HCT116 (cell line): ENCODE measurements at regions not wholly inside any gene's neighbourhood (a gene's known extent, or its start where the extent isn't known, plus 50 kb on each side); places are given as distances from the start of the nearest gene placed in this dataset.

ENCODE experiments used
- ATAC-seq: fragments of 200-7000 bp; cut with Tn5 transposase; 2 replicates; pipeline ENCODE4 v1.9.1; 2020; ENCODE audit warnings: mild to moderate bottlenecking, moderate library complexity
- BruUV-seq: library from RNA; stranded (reverse); fragments of 400-500 nt; replicated peaks from 2 replicates; lab custom pipeline; 2021; lab: Mats Ljungman, UMichigan
- CTCF ChIA-PET: fragments of 300-600 bp; sonication (Branson Sonifier 250); formaldehyde crosslinking; loops from one replicate; lab custom pipeline; 2021; ENCODE audit warnings: antibody characterized with exemption; lab: Charles Lee
- POLR2A ChIA-PET: fragments of 300-600, 350-600 bp; sonication (Branson Sonifier 250); formaldehyde crosslinking; loops from one replicate; lab custom pipeline; 2021; ENCODE audit warnings: antibody characterized with exemption; lab: Charles Lee
- RAD21 ChIA-PET, 2 experiments: fragments of 300-600 bp; sonication (Branson Sonifier 250); formaldehyde crosslinking; loops; one replicate each; lab custom pipeline; 2023; ENCODE audit warnings: low total read pairs in 2 of 2; ENCODE audit not compliant: uncharacterized antibody in 2 of 2, unreplicated experiment in 2 of 2, low non-redundant PET in 1 of 2; lab: Charles Lee
- DNase-seq: peaks from one replicate; pipeline ENCODE4 v3.0.0-alpha.2; 2010; ENCODE audit warnings: low read depth, low spot score
- H2AFZ ChIP-seq: fragments of 200-600 bp; shearing (Covaris generic), sonication (generic); 2 replicates; pipeline ENCODE4 v1.6.1; 2017; ENCODE audit warnings: low read depth, mixed run types, mixed read lengths, antibody characterized with exemption, low read length; ENCODE audit not compliant: poor library complexity, severe bottlenecking
- H3K27ac ChIP-seq: 2 replicates; pipeline ENCODE4 v1.5.1; 2012; ENCODE audit warnings: low read depth, low read length
- H3K27me3 ChIP-seq: fragments of 200-600 bp; sonication (generic); 2 replicates; pipeline ENCODE4 v1.6.1; 2016; ENCODE audit warnings: mixed run types, low read length, mixed read lengths; ENCODE audit not compliant: insufficient read depth
- H3K36me3 ChIP-seq, 2 experiments: fragments of 200-500 bp in 1 of 2; fragments of 200-600 bp in 1 of 2; sonication (Bioruptor generic) in 1 of 2; sonication (generic) in 1 of 2; 2 replicates each; pipeline versions ENCODE4 v1.5.1 to v1.6.1; 2014 to 2016; ENCODE audit warnings: low read length in 2 of 2, inconsistent platforms in 1 of 2, mixed read lengths in 1 of 2, mixed run types in 1 of 2; ENCODE audit not compliant: insufficient read depth in 2 of 2, control insufficient read depth in 1 of 2
- H3K4me1 ChIP-seq, 2 experiments: fragments of 200-600 bp in 1 of 2; sonication (generic) in 1 of 2; 2 replicates each; pipeline versions ENCODE4 v1.5.1 to v1.6.1; 2012 to 2017; ENCODE audit warnings: low read length in 2 of 2, inconsistent platforms in 1 of 2, mild to moderate bottlenecking in 1 of 2, mixed read lengths in 1 of 2, mixed run types in 1 of 2, moderate library complexity in 1 of 2; ENCODE audit not compliant: insufficient read depth in 2 of 2, control insufficient read depth in 1 of 2
- H3K4me2 ChIP-seq: fragments of 200-600 bp; sonication (generic); 2 replicates; pipeline ENCODE4 v1.6.1; 2017; ENCODE audit warnings: mixed run types, low read length, mixed read lengths
- H3K4me3 ChIP-seq, 2 experiments: fragments of 200-600 bp in 1 of 2; sonication (generic) in 1 of 2; replicated peaks in 1 of 2; 2 replicates each; pipeline ENCODE4 v1.5.1; 2011 to 2016; ENCODE audit warnings: low read length in 2 of 2, control low read depth in 1 of 2, low read depth in 1 of 2, mild to moderate bottlenecking in 1 of 2, mixed read lengths in 1 of 2, mixed run types in 1 of 2
- H3K79me2 ChIP-seq: fragments of 200-600 bp; sonication (generic); 2 replicates; pipeline ENCODE4 v1.6.1; 2017; ENCODE audit warnings: mild to moderate bottlenecking, mixed run types, low read length, moderate library complexity, mixed read lengths; ENCODE audit not compliant: insufficient read depth
- H3K9ac ChIP-seq: fragments of 200-600 bp; sonication (generic); 2 replicates; pipeline ENCODE4 v1.6.1; 2016; ENCODE audit warnings: low read length, mixed read lengths
- H3K9me2 ChIP-seq: fragments of 200-600 bp; sonication (generic), shearing (Covaris generic); 2 replicates; pipeline ENCODE4 v1.6.1; 2017; ENCODE audit warnings: mixed run types, mild to moderate bottlenecking, moderate library complexity; ENCODE audit not compliant: insufficient read depth
- H3K9me3 ChIP-seq, 2 experiments: fragments of 200-500 bp in 1 of 2; fragments of 200-600 bp in 1 of 2; sonication (Bioruptor generic) in 1 of 2; sonication (generic) in 1 of 2; 2 replicates each; pipeline ENCODE4 v1.6.1; 2014 to 2017; ENCODE audit warnings: low read length in 2 of 2, mixed read lengths in 2 of 2, inconsistent platforms in 1 of 2, low read depth in 1 of 2, mild to moderate bottlenecking in 1 of 2, mixed run types in 1 of 2, moderate library complexity in 1 of 2; ENCODE audit not compliant: control insufficient read depth in 1 of 2, insufficient read depth in 1 of 2
- H4K20me1 ChIP-seq: fragments of 200-600 bp; sonication (generic), shearing (Covaris generic); 2 replicates; pipeline ENCODE4 v1.6.1; 2017; ENCODE audit warnings: mixed run types, mild to moderate bottlenecking, moderate library complexity; ENCODE audit not compliant: insufficient read depth
- EGR1 ChIP-seq: IDR thresholded peaks from 2 replicates; pipeline ENCODE4 v1.6.1; 2012; ENCODE audit warnings: low read depth
- EZH2 ChIP-seq: fragments of 200-600 bp; sonication (generic); IDR thresholded peaks from 2 replicates; pipeline ENCODE4 v1.6.1; 2017; ENCODE audit warnings: antibody characterized with exemption, mixed run types
- EZH2phosphoT487 ChIP-seq: fragments of 200-600 bp; IDR thresholded peaks from 2 replicates; pipeline ENCODE4 v1.6.1; 2018; ENCODE audit warnings: antibody characterized with exemption, borderline replicate concordance
- FOSL1 ChIP-seq: IDR thresholded peaks from 2 replicates; pipeline ENCODE4 v1.6.1; 2012; ENCODE audit warnings: low read depth
- POLR2A ChIP-seq: IDR thresholded peaks from 2 replicates; pipeline ENCODE4 v1.7.0; 2011; ENCODE audit warnings: borderline replicate concordance; ENCODE audit not compliant: insufficient read depth, insufficient read length; ENCODE audit errors: extremely low read depth
- RAD21 ChIP-seq: IDR thresholded peaks from 2 replicates; pipeline ENCODE4 v1.6.1; 2012; ENCODE audit warnings: low read depth, mild to moderate bottlenecking
- SIN3A ChIP-seq: IDR thresholded peaks from 2 replicates; pipeline ENCODE4 v1.6.1; 2012; ENCODE audit warnings: low read depth
- SP1 ChIP-seq: IDR thresholded peaks from 2 replicates; pipeline ENCODE4 v1.6.1; 2012; ENCODE audit warnings: low read depth
- TCF7L2 ChIP-seq: IDR thresholded peaks from 2 replicates; pipeline ENCODE4 v1.7.0; 2011; ENCODE audit warnings: borderline replicate concordance, inconsistent platforms; ENCODE audit not compliant: insufficient read depth, insufficient read length; ENCODE audit errors: extremely low read depth
- YY1 ChIP-seq: IDR thresholded peaks from 2 replicates; pipeline ENCODE4 v1.6.1; 2011; ENCODE audit warnings: low read length, low read depth, moderate library complexity, mild to moderate bottlenecking; ENCODE audit not compliant: insufficient replicate concordance; ENCODE audit errors: extremely low read depth
- ZFX ChIP-seq: fragments of 450-650 bp; IDR thresholded peaks from 2 replicates; pipeline ENCODE4 v1.6.1; 2017
- intact Hi-C: fragments of 100-400 bp; cut with micrococcal nuclease; formaldehyde crosslinking; loops from 2 replicates; pipeline ENCODE4 v1.10.0; 2022
- TF ChIP-seq, protein P1 (sequence below): IDR thresholded peaks from 2 replicates; pipeline ENCODE4 v1.6.1; 2011; ENCODE audit warnings: mild to moderate bottlenecking, low read length, moderate library complexity; ENCODE audit not compliant: insufficient replicate concordance; ENCODE audit errors: extremely low read depth
- TF ChIP-seq, protein P2 (sequence below): IDR thresholded peaks from 2 replicates; pipeline ENCODE4 v1.6.1; 2012; ENCODE audit warnings: low read depth

DNA sequence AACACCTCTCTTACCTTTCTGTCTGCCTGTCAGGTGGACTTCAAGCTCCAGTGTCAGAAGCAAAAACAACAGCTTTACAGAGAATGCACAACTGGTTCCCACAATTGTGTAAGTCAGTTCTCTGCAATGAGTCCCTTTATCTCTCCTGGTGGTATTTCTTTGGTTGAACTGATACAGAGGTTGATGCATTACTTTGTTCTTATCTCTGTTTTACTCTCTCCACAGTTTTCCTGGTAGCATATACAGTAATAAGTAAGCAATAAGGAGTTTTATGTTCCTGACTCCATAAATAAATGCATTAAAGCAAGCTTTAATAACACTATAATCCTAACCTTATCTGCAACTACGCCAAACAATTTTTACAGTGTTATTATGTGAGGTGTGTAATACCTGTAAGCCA, 310.3 kb upstream of the GYPC start:
- no TSS peak for BruUV-seq
- RAD21 ChIA-PET, result no interaction called here

More for the DNA sequence above, 310.3 kb upstream of the GYPC start:
- POLR2A ChIA-PET, result no interaction called here
- ATAC-seq, result no peak
- Histone ChIP-seq H3K4me2 (no peak overlapping the region), H3K9me3 (peaks cover 4 to 13% of the 10 kb centered on the region in 2 experiments; a peak in 3 of 4 replicates), H3K4me3 (no peak overlapping the region), H2AFZ (no peak overlapping the region), H3K79me2 (no peaks in the 10 kb centered on the region), H4K20me1 (no peaks in the 10 kb centered on the region), H3K36me3 (no peaks in the 10 kb centered on the region)
- intact Hi-C loops, result no loop called here
- TF ChIP-seq POLR2A (no peak), EZH2phosphoT487 (no peak), ZFX (no peak), TCF7L2 (no peak), YY1 (no peak), EGR1 (no peak), RAD21 (no peak), FOSL1 (no peak), SIN3A (no peak), EZH2 (no peak), SP1 (no peak)
- TF ChIP-seq, protein P1, sequence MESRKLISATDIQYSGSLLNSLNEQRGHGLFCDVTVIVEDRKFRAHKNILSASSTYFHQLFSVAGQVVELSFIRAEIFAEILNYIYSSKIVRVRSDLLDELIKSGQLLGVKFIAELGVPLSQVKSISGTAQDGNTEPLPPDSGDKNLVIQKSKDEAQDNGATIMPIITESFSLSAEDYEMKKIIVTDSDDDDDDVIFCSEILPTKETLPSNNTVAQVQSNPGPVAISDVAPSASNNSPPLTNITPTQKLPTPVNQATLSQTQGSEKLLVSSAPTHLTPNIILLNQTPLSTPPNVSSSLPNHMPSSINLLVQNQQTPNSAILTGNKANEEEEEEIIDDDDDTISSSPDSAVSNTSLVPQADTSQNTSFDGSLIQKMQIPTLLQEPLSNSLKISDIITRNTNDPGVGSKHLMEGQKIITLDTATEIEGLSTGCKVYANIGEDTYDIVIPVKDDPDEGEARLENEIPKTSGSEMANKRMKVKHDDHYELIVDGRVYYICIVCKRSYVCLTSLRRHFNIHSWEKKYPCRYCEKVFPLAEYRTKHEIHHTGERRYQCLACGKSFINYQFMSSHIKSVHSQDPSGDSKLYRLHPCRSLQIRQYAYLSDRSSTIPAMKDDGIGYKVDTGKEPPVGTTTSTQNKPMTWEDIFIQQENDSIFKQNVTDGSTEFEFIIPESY, result no peak
- TF ChIP-seq, protein P2, sequence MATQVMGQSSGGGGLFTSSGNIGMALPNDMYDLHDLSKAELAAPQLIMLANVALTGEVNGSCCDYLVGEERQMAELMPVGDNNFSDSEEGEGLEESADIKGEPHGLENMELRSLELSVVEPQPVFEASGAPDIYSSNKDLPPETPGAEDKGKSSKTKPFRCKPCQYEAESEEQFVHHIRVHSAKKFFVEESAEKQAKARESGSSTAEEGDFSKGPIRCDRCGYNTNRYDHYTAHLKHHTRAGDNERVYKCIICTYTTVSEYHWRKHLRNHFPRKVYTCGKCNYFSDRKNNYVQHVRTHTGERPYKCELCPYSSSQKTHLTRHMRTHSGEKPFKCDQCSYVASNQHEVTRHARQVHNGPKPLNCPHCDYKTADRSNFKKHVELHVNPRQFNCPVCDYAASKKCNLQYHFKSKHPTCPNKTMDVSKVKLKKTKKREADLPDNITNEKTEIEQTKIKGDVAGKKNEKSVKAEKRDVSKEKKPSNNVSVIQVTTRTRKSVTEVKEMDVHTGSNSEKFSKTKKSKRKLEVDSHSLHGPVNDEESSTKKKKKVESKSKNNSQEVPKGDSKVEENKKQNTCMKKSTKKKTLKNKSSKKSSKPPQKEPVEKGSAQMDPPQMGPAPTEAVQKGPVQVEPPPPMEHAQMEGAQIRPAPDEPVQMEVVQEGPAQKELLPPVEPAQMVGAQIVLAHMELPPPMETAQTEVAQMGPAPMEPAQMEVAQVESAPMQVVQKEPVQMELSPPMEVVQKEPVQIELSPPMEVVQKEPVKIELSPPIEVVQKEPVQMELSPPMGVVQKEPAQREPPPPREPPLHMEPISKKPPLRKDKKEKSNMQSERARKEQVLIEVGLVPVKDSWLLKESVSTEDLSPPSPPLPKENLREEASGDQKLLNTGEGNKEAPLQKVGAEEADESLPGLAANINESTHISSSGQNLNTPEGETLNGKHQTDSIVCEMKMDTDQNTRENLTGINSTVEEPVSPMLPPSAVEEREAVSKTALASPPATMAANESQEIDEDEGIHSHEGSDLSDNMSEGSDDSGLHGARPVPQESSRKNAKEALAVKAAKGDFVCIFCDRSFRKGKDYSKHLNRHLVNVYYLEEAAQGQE, result no peak
- TF ChIP-seq, all 23 proteins: peak for 0
- Histone ChIP-seq H3K4me1 (no peaks in the 10 kb centered on the region), H3K27me3 (no peaks in the 10 kb centered on the region), H3K27ac (no peak overlapping the region), H3K9ac (no peak overlapping the region), H3K9me2 (no peaks in the 10 kb centered on the region)
- CTCF ChIA-PET, result no interaction called here
- DNase-seq, result no peak
